ENCODE measurements at regions not wholly inside any gene's neighbourhood (a gene's known extent, or its start where the extent isn't known, plus 50 kb on each side); places are given as distances from the start of the nearest gene placed in this dataset.
"Not testable (repeated sequence)": the region's sequence is repeated elsewhere in the genome, so short reads cannot be mapped to it uniquely, and the experiment has no call there.

DNA sequence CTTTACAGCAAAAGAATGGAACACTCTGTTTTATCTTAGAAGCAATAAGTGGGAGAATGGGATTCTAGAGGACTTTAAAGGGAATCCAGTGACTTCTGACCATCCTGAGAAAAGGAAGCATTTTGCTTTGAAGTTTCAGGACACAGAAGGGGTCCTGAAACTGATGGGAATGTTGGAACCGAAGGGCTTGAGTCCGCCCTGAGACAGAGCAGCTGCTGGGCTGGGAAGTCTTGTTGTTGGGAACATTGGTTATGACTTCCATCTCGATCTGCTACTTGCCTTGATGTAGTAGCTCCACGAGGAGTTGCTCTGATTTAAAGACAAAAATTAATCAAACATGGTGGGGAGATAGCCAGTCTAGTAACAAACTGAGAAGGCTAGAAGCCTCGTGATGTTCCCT is 177.6 kb downstream of the JCAD start:
- no peak for DNase-seq (ENCODE audit: low spot score)

GRCh38 chr10:29881336-29881771 is 178.0 kb downstream of the JCAD start:
- DNase-seq (ENCODE audit: low spot score), result no peak

- DNase-seq (ENCODE audit: low spot score), result no peak
Observed at GRCh38 chr10:29880856-29881255, 178.5 kb downstream of the JCAD start.

DNA sequence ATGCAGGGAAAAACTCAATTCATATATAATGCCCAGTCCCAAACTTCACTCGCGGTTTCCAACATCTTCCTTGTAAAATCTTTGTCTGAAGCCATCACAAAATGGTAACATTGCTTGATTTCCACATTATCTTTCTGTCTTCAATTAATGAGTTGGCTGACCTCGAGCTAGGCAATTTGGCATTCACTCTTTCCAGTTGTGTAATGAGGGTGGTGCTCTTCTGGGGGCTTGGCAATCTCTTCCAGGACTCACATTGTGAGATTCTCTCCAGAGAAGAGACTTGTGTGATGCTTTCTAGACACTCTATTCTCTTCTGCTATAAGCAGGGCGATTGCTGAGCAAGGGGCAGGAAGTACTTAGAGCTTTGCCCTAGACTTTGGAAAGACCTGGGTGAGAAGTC is 179.5 kb downstream of the JCAD start:
- no peak for DNase-seq (ENCODE audit: low spot score)

DNA sequence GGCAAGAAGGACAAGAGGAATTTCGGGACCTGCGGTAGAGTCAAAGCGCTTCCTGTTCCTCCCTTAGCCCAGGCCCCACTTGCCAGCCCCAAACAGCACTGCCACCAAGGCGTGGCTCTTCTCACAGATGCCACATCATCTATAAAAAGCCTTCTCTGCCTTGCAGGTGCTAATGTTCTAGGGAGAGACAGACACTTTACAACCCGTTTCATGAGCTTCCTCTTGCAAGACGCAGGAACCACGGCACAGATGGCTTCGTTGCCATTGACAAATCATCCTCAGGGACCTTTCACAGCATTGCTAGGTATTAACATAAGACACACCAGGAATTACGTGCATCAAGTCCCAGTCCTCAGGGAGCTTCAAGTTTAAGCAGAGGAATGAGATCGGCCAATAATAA is 180.9 kb downstream of the JCAD start:
- no peak for DNase-seq (ENCODE audit: low spot score)

DNA sequence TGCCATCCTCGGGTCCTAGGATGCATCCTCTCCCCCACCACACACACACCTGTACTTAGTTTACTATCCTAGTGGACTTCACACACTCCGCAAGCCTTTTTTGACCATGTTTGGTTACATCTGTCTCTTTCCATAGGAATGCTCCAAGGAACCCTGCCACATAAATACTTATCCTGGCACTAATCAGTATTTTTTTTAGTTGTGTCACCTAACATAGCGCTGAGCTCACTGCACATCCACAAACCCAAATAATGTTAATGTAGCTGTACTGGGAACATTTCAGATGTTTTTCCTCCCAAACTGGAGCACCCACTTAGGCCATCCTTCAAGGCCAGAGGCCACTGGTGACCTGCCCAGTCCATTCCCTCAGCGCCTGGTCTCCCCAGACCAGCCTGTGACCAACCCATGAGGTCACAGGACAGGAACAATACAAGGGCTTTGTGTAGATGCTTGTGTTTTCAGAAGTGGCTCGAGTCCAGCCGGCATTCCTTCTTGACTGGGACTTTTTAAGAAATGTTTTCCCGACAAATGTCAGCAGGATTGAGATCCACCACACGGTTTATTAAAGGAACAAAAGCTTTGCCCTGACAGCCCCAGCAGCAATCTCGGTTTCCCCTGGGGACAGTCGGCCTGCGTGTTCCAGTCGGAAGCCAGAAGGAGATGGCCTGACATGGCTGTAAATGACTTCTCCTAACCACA is 181.4 kb downstream of the JCAD start:
- DNase-seq (ENCODE audit: low spot score), result no peak

- DNase-seq (ENCODE audit: low spot score), result no peak
Observed at GRCh38 chr10:29876008-29876555, 183.3 kb downstream of the JCAD start.

- no peak for DNase-seq (ENCODE audit: low spot score)
Observed at GRCh38 chr10:29874606-29875269, 184.6 kb downstream of the JCAD start.

GRCh38 chr10:29873941-29874484 is 185.4 kb downstream of the JCAD start:
- no peak for DNase-seq (ENCODE audit: low spot score)

GRCh38 chr10:29870522-29871044 is 188.8 kb downstream of the JCAD start:
- DNase-seq (ENCODE audit: low spot score), result no peak

- no peak for DNase-seq (ENCODE audit: low spot score)
Observed at GRCh38 chr10:29869593-29869992, 189.8 kb downstream of the JCAD start.

DNA sequence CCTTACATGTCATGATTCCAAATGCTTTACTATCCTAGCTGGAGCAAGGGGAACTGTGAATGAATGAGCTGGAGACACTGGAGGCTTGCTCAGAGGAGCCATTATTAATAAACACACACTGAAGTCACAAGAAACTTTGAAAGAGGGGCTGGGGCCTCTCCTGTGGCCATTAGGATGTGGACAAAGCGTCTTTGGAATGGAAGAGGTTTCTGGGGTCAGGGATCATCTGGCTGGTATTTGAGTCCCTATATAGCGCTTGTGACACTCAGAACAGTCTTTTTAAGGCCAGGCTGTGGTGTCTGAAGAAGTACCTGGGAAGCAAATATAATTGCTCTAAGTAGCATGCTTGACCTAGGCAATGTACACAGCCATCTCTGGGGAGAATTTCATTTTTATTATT is 193.0 kb downstream of the JCAD start:
- no peak for DNase-seq (ENCODE audit: low spot score)

DNA sequence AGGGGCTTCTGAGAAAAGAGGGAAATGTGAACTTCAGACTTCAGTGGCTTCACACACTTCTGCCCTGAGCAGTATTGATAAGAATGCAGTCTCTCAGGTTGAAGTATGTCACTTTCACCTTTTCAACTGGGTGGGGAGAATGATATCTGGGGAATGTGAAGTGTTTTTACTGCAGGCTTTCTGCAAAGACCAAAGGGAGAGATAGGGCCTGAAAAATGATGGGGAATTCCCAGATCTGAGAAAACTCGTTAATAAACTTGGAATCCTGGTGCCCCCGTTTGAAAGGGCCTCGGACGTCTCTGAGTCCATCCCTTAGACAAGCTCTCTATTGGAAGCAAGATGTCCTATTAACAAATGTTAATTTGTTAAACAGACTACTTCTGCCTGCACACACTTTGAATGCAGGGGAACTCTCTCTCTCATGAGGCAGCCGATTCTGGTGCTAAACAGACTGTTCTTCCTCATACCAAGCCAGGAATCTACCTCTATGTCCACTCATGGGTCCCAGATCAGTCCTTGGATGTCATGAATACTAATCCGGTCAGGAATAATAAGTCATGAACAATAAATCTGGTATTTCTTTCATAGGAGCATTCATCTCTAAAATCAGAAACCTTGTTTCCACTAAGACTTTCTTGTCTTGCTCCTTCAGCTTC is 193.6 kb downstream of the JCAD start:
- DNase-seq (ENCODE audit: low spot score), result no peak

GRCh38 chr10:29862923-29863614 is 196.3 kb downstream of the JCAD start:
- DNase-seq (ENCODE audit: low spot score), result no peak

DNA sequence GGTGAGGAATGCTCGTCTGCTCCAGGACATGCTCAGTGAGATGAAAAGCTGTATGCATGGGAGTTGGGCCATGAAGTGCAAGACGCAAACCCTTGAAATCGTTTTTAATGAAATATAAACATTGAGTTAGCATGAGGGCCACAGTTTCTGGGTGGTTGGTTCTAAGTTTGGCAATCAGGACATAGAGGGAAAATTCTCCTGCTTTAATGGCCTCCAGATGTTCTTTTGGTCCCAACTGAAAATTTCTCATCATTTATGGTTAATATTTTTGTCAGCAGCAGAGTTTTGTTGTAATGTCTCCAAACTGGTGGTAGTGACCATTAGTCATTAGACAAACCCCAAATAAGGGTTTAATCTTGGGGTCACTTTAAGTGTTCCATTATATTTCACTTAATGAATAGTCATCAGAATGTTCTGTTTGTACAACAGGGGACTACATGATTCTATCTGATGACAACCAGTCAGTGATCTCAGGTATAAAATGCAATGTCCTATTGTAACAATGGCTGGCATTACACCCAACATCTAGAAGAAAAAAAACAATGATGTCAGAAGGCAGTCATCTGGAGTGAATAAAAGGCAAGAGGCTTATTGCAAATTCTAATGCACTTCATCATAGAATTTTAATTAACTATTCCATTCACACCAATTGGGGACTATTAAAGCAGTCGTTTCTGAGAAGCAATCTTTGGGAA is 197.4 kb downstream of the JCAD start:
- DNase-seq (ENCODE audit: low spot score), result no peak

DNA sequence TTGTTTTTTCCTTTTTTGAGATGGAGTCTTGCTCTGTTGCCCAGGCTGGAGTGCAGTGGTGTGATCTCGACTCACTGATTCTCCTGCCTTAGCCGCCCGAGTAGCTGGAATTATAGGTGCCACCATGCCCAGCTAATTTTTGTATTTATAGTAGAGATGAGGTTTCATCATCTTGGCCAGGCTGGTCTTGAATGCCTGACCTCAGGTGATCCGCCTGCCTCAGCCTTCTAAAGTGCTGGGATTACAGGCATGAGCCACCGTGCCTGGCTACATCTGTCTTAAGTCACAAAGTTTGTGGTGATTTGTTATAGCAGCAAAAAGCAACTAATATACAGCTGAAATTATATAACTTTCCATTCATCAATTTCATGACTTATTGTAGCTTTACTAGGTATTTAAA is 198.2 kb downstream of the JCAD start:
- not testable (repeated sequence) for DNase-seq (ENCODE audit: low spot score)

- no peak for DNase-seq (ENCODE audit: low spot score)
Observed at GRCh38 chr10:29860166-29860565, 199.2 kb downstream of the JCAD start.

- no peak for DNase-seq (ENCODE audit: low spot score)
Observed at GRCh38 chr10:29859521-29860130, 199.8 kb downstream of the JCAD start.

GRCh38 chr10:29858702-29859267 is 200.6 kb downstream of the JCAD start:
- DNase-seq (ENCODE audit: low spot score), result no peak
